Upper lobe of right lung (tissue), 1 donor: ENCODE measurements at regions not wholly inside any gene's neighbourhood (a gene's known extent, or its start where the extent isn't known, plus 50 kb on each side); places are given as distances from the start of the nearest gene placed in this dataset.

Experiments
- ATAC-seq: fragments of 200-7000 bp; cut with Tn5 transposase; one replicate; pipeline ENCODE4 v1.9.1; 2020; ENCODE audit warnings: mild to moderate bottlenecking, moderate library complexity
- DNase-seq: peaks from one replicate; pipeline ENCODE4 v3.0.0-alpha.2; 2020
- H3K27ac ChIP-seq: fragments of 200-600 bp; one replicate; pipeline ENCODE4 v1.8.0; 2022
- H3K27me3 ChIP-seq: fragments of 200-600 bp; one replicate; pipeline ENCODE4 v1.8.0; 2022; ENCODE audit warnings: mild to moderate bottlenecking
- H3K36me3 ChIP-seq: fragments of 200-600 bp; one replicate; pipeline ENCODE4 v1.8.0; 2022
- H3K4me1 ChIP-seq: fragments of 200-600 bp; one replicate; pipeline ENCODE4 v1.8.0; 2022
- H3K4me3 ChIP-seq: fragments of 200-600 bp; one replicate; pipeline ENCODE4 v1.8.0; 2022; ENCODE audit warnings: mild to moderate bottlenecking
- H3K9me3 ChIP-seq: fragments of 200-600 bp; one replicate; pipeline ENCODE4 v1.8.0; 2022
- intact Hi-C: fragments of 100-400 bp; cut with DNase I; formaldehyde crosslinking; loops from one replicate; pipeline ENCODE4 v1.11.0; 2022
- TF ChIP-seq, protein P1 (sequence below): fragments of 200-600 bp; IDR thresholded peaks from one replicate; pipeline ENCODE4 v1.8.0; 2022; ENCODE audit warnings: antibody characterized with exemption
- donor health status: DM: no; HTN: yes; CAD: no; lungs with severe emphysema.

DNA sequence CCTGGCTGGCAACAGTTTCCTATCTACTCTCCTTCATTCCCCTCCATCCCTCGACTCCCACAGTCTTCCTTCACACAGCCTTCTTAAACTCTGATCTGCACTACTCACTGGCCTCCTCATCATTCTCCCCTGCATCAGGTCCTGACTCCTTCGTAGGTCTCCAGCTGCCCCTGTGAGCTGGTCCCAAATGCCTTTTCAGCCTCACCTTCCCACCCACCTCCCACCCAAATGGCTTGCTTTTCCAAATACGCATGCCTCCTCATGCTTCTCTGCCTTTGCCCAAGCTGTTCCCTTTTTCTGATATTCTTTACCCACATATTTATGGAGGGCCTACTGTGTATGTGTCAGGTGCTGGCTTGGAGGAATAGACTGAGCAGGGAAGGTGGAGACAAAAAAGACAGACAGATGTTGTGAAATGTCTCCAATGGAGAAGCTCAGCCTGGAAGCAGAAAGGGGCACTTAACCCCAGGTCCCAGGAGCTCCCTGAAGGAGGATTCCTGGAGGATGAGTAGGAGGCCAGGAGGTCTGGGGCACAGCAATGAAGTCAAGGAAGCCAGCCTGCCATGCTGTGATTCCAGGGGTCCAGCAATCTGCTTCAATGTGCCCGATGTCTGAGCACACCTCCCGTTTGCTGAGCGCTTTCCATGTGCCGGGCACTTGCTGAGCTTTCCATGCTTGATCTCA, 252.2 kb downstream of the SHQ1 start:
- DNase-seq (no peak), ATAC-seq (no peak)
- TF ChIP-seq, protein P1, sequence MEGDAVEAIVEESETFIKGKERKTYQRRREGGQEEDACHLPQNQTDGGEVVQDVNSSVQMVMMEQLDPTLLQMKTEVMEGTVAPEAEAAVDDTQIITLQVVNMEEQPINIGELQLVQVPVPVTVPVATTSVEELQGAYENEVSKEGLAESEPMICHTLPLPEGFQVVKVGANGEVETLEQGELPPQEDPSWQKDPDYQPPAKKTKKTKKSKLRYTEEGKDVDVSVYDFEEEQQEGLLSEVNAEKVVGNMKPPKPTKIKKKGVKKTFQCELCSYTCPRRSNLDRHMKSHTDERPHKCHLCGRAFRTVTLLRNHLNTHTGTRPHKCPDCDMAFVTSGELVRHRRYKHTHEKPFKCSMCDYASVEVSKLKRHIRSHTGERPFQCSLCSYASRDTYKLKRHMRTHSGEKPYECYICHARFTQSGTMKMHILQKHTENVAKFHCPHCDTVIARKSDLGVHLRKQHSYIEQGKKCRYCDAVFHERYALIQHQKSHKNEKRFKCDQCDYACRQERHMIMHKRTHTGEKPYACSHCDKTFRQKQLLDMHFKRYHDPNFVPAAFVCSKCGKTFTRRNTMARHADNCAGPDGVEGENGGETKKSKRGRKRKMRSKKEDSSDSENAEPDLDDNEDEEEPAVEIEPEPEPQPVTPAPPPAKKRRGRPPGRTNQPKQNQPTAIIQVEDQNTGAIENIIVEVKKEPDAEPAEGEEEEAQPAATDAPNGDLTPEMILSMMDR, result no peak
- intact Hi-C loops, result no loop called here
- Histone ChIP-seq H3K27me3 (no peaks in the 10 kb centered on the region), H3K36me3 (no peaks in the 10 kb centered on the region), H3K27ac (no peak overlapping the region), H3K4me3 (no peak overlapping the region), H3K9me3 (no peaks in the 10 kb centered on the region), H3K4me1 (no peaks in the 10 kb centered on the region)

DNA sequence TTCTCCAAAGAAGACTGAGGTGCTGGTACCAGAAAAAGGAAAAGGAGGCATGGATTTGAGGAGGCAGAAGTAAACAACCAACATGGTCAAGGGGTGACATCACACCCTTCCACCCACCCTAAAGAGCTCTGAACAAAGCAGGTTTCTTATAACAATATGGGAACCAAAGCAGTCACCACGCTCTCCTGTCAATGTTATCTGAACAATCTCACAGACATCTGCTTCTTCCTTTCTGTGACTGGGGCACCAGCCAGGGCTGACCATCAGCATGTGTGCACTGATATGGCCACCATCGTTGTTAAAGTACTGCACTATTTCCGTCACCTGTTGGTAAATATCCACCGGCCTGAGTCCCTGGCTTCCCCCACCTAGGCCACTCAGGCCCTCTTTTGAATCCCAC, 252.9 kb downstream of the SHQ1 start:
- intact Hi-C loops, result no loop called here
- Histone ChIP-seq H3K27me3 (no peaks in the 10 kb centered on the region), H3K27ac (no peak overlapping the region), H3K4me1 (no peaks in the 10 kb centered on the region), H3K4me3 (no peak overlapping the region), H3K9me3 (no peaks in the 10 kb centered on the region), H3K36me3 (no peaks in the 10 kb centered on the region)
- TF ChIP-seq, protein P1, result no peak
- no peak for ATAC-seq
- DNase-seq, result no peak

DNA sequence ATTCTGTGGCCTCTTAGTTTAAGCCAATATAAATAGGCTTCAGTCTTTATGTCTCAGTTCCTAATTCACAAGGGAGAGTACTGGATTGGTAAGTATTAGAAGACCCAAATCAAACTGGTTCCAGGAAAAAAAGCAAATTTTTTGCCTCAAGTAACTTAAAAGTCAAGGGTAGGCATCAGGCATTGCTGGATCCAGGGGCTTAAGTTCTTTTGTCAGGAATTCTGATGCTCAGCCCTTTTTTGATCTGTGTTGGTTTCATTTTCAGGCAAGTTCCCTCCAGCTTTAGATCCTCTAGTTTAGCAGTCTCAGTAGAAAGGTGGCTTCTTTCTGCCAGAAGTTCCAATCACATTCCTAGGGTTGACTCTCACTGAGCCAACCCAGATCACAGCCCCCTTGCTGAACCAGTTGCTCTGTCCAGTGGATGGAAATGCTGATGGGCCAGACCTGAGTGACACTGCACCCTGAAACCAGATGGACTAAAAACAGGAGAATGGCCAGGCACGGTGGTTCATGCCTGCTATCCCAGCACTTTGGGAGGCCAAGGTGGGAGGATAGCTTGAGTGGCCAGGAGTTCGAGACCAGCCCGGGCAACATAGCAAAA, 253.5 kb downstream of the SHQ1 start:
- DNase-seq (no peak), ATAC-seq (no peak)
- no peaks in the 10 kb centered on the region for H3K4me1 ChIP-seq
- no peaks in the 10 kb centered on the region for H3K9me3 ChIP-seq
- no peak overlapping the region for H3K4me3 ChIP-seq
- no peak overlapping the region for H3K27ac ChIP-seq
- no peaks in the 10 kb centered on the region for H3K36me3 ChIP-seq
- intact Hi-C loops, result no loop called here
- TF ChIP-seq, protein P1, result no peak
- no peaks in the 10 kb centered on the region for H3K27me3 ChIP-seq

DNA sequence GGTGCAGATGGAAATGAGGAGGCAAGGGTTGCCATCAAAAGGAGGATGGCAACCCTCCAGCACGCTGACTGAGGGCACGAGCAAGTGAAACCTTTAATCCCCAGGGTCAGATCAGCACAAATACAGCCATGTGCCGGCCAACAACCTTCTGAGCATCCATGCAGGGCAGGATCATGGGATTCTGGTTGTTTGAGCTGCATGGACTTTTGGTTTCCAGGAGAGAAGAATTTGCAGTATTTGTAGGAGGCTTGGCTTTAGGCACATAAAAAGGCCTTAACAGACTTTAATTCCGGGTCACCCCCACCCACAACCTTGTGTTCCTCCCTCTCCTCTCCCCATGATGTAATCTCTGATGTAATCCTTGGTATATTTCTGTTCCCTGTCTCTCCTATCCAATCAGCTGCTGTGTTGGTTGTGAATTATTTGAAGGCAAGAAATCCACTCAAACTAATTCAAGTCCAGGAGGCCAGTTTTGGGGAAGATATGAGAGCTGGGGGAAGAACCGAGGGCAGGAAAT, 254.3 kb downstream of the SHQ1 start:
- ATAC-seq (peak; percentile 56), DNase-seq (no peak)
- Histone ChIP-seq H3K27me3 (no peaks in the 10 kb centered on the region), H3K4me1 (no peaks in the 10 kb centered on the region), H3K36me3 (no peaks in the 10 kb centered on the region), H3K9me3 (no peaks in the 10 kb centered on the region), H3K27ac (no peak overlapping the region), H3K4me3 (no peak overlapping the region)
- TF ChIP-seq, protein P1, result no peak
- intact Hi-C loops, result no loop called here

DNA sequence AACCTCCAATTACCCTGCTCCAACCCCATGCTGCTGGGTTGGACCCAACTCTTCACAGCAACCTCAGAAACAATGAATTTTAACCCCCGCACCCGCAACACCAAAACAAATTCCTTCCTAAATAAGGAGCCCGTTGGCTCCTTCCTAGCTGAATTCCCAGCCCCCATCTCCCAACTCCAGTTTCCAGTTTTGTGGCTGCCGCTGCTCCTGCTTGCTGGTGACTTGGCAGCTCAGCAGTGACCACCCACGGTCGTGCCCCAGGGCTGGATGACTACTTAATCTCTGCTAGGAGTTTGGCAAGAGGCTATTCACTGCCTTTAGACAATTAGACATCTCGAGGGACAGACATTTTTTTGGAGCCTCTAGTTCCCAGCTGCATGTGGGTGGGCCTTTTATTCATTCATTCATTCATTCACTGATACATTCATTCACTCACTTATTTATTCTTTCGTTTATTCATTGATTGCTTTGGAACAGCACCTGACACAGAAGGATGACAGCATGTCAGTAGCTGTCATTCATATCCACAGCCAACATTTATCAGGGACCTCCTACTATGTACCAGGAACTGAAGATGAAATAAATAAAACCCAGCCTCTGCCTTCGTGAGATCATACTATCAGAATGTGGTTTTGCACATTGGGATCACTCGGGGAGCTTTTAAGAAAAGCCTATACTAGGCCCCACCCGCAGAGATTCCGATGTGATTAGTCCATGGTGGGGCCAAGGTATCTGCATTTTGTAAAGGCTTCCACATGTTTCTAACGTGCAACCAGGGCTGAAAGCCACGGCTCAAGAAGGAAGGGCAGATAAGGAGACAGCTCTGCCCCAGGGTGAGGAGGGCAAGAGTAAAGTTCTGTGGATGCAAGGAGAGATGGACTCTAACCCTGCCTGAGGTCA, 256.5 kb downstream of the SHQ1 start:
- no peak overlapping the region for H3K27ac ChIP-seq
- ATAC-seq (no peak), DNase-seq (no peak)
- H3K4me1 ChIP-seq, result no peaks in the 10 kb centered on the region
- H3K27me3 ChIP-seq, result no peaks in the 10 kb centered on the region
- TF ChIP-seq, protein P1, result no peak
- no peaks in the 10 kb centered on the region for H3K36me3 ChIP-seq
- intact Hi-C loops, result no loop called here
- H3K9me3 ChIP-seq, result no peaks in the 10 kb centered on the region
- H3K4me3 ChIP-seq, result no peak overlapping the region
